HG02678 (cell line): ENCODE measurements at regions not wholly inside any gene's neighbourhood (a gene's known extent, or its start where the extent isn't known, plus 50 kb on each side); places are given as distances from the start of the nearest gene placed in this dataset.

ENCODE experiments used
- ATAC-seq: cut with Tn5 transposase; IDR thresholded peaks from one replicate; pipeline ENCODE4 v1.9.1; 2021; ENCODE audit warnings: mild to moderate bottlenecking, moderate library complexity; ENCODE audit not compliant: unreplicated experiment

DNA sequence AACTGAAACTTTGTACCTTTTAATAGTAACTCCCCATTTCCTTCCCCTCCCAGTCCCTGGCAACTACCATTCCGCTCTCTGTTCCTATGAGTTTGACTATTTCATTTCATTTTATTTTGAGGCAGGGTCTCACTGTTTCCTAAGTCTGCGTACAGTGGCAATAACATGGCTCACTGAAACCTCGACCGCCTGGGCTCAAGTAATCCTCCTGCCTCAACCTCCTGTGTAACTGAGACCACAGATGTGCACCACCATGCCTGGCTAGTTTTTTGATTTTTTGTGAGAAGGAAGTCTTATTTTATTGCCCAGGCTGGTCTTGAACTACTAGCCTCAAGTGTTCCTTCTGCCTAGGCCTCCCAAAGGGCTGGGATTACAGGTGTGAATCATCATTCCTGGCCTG is 808.1 kb downstream of the CDH11 start:
- no peak for ATAC-seq

DNA sequence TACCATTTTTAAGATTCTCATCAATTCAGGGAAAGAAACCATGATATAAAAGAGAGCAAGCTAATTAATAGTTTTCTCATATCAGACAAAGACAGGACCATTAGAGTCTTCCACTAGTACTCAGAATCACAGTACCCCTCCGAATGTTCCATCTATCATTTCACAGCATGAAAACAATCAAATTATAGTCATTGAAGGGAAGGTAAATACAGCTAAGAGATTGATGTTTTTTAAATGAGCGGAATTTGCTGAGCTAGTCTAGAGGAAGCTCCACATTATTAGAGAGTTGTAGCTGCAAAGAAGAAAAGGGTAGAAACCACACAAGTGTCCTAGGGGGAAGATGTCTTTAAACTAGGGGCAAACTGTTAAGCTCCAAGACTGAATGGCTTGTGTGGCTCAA is 808.9 kb downstream of the CDH11 start:
- no peak for ATAC-seq

DNA sequence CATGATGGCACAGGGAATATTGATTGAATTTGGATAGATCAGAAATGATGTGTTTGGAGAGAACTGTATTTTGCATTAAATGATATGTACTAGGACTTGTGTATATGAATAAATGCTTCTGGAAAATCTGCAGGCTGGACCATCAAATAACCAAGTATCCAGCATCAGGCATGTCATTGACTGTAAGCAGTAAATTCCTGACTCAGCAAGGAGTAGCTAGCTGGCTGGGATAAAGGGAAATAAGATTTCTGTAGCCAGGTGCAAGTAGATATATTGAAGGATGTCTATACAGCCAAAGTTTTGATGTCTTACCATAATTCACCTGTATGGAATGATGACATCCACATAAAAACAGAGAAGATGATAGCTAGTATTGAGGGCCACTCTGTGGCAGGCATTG is 809.6 kb downstream of the CDH11 start:
- ATAC-seq: no peak

DNA sequence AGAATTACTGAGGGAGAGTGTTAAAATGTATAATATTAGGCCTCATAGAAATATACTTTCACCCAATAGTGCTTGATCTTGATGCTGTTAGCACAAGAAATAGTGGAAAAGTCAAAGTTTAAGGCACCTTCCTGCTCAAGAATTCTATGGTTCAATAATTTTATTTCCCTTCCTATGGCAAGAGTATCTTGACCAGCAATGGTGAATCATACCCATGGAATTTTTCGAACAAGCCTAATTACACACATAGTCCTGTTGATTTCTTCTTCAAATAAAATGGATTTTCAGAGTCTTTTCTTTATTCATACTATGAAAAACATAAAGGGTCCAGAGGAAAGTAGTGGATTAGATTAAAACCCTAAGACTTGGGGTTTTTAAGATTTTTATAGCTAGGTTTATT is 810.6 kb downstream of the CDH11 start:
- no peak for ATAC-seq

DNA sequence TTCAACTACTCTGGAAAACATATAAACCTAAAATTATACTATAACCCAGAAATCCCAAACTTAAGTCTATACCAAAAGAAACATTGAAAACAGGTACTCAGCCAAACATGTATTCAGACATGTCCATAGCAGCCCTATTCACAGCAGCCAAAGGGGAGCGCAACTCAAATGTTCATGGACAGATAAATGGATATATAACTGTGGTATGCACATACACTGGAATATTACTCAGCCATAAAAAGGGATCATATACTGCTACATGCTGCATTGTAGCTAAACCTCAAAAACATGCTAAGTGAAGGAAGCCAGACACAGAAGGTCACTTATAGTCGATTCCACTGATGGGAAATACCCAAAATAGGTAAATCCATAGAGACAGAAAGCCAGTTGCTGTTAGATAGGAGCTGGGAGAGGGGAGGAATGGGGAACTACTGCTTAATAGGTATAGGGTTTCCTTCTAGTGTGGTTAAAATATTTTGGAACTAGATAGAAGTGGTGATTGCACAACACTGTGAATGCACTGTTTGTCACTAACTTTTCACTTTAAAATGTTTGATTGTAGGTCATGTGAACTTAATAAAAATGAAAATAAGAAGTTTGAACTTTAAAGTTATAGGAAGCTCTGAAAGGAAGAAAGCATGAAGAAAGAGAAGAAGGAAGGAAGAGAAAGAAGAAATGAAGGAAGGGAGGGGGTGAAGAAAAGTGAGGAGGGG is 812.3 kb downstream of the CDH11 start:
- ATAC-seq: no peak

DNA sequence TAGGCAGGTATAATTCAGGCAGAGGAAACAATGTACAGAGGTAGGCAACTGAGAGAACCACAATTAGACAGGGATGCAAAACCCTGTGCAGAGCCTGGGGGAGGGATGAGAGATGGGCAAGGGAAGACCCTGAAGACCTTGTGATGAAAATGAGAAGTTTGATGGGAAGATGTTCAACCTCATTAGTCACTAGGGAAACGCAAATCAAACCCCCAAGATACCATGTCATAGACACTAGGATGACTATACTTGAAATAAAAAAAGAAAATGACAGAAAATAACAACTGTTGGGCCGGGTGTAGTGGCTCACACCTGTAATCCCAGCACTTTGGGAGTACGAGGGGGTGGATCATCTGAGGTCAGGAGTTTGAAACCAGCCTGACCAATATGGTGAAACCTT is 813.1 kb downstream of the CDH11 start:
- no peak for ATAC-seq

DNA sequence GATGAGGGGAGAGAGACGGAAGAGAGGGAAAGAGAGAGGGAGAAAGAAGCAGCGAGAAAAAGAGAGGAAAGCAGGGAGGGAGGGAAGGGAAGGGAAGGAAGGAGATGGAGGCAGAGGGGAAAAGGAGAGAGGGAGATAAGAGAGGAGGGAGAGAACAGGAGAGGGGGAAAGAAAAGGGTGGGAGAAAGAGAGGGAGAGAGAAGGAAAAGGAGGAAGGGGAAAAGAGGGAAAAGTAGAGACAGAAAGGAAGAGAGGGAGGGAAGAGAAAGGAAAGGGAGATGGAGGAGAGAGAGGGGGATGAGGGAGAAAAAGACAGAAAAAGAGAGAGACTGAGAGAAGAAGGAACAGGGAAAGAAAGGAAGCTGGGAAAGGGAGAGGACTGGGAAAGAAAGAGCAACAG is 814.4 kb downstream of the CDH11 start:
- no peak for ATAC-seq

DNA sequence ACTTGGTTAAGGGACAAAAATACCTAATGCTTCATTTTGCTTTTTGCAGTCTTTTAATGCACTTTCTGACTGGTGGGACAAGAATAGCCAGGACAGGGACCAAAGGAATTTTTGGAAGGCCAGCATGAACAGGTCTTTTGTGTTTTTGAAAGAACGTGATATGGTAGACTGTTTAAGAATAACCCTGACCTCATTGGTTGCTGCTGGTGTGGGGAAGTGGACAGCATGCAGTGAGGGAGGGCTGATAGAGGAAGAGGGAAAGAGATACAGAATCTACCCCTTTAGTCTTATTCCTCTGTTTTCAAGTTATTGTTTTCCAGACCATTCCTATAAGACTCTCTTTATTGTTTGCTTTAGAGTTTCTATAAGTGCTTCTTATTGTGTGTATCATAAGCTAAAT is 816.2 kb downstream of the CDH11 start:
- ATAC-seq: no peak

DNA sequence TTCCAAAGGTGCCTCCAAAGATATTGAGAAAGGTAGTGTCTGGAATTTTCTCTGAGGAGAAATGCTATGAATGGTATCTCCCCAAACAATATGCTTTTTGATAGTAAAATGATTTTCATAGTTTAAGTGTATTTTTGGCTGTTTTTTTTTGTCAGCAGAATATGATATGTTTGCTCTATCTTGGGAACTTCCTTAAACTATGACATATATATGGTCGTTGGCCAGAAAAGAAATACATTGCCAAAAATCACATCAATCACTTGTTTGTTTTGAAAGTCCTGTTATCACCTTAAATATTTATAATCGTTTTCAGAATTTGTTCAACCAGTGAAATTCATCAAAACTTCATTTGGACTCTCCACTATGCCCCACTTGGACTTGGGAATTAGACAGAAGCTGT is 816.9 kb downstream of the CDH11 start:
- ATAC-seq: no peak

DNA sequence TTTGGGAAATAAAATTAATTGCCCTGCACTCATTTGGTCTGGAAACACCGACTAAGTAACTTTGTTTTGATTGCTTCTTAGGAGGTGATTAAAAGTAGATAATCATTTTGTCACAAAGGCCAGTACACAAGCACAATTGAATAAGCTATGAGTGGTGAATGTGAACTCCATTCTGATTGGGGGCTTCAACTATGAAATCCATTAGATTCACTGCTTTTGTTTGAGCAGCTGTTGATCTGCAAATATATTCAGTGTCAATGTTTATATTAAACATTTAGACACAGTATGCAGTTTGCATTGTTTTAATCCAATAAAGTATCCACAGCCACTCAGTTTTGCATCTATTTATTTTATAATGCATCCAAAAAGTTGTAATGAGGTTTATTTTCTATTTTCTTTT is 817.5 kb downstream of the CDH11 start:
- ATAC-seq: no peak

DNA sequence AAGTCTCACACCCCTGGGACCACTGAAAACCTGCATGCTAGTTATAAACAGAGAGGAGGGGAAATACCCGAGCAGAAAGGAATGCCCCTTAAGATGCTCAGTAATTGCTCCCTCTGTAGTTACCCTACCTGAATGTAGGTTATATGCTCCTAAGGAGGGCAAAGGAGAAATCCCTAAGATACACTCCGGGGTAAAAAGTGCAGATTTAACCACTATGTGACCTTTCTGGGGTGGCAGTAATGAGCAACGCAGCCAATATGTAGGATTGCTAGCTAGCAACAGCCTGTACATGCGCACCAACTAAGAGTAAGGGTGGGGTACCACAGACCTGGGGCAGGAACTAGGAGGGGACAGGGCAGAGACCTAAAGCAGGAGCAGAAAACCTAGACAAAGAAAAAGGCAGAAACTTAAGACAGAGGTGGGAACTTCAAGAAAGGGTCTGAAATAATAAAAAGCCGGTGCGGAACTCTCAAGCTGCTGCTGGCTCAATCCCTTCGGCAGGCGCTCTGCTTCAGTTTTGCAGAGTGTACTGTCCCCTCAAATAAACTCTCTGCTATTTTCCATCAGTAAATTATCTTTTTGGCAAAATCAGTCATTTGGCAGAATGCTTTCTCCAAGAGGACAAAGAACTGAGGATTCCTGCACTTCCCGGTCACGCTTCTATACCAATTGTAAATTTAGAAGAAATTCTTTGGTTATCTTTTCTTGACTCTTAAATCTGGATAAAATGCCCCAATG is 823.8 kb downstream of the CDH11 start:
- ATAC-seq: no peak

DNA sequence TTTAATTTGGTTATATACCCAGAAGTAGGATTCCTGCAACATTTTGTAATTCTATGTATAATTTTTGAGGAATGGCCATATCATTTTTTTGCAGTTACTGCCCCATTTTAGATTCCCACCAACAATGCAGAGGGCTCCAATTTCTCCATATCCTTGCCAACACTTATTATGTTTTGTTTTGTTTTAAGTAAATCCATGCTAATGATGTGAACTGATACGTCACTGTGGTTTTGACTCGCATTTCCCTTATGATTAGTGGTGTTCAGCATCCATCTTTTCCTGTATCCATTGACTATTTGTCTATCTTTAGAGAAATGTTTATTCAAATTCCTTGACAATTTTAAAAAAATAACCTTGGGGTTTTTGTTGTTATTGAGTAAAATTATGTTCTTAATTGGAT is 826.4 kb downstream of the CDH11 start:
- no peak for ATAC-seq

DNA sequence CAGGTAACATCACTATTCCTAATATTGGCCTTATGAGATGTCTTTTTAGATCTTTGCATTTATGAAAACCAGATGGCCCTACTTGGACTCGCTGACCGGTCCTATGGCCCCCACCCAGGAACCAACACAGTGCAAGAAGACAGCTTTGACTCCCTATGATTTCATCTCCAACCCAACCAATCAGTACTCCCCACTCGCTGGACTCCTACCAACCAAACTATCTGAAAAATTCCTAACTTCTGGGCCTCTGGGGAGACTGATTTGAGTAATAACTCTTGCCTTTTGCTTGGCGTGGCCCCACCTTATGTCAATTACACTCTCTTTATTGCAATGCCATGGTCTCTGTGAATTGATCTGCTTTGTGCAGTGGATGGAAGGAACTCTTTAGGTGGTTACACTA is 828.9 kb downstream of the CDH11 start:
- no peak for ATAC-seq

DNA sequence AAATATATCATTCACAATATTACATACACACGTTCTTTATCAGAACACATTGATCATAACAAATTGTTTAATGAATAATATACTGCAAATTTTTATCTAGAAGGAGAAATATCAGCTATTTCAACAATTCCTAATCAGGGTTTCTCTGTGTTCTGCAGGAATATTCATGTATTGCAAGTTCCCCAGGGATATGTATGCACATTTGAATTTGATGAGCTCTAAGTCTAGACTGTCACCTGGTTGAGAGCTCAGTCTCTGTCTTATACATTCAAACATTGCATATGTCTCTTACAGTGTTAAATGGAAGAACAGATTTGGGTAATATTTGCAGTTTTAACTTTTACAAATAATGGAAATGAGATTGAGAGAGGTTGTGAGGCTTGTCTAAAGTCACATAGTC is 829.7 kb downstream of the CDH11 start:
- no peak for ATAC-seq

DNA sequence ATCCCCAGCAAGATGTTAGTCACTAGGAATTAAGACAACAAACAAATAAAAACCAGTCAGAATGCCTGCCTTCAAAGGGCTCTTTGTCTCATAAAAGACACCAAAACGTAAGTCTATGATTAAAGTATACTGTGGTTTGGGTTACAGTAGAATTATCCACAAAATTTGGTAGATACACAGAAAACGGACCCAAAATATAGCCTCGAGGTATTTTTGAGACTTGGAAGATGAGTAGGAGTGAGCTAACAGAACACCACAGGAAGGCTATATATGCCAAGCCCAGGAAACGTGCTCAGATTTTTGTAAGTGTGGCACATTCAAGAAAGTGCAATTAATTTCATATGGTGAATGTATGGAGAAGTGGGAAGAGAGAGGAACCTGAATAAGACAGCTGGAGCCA is 831.4 kb downstream of the CDH11 start:
- ATAC-seq: no peak

DNA sequence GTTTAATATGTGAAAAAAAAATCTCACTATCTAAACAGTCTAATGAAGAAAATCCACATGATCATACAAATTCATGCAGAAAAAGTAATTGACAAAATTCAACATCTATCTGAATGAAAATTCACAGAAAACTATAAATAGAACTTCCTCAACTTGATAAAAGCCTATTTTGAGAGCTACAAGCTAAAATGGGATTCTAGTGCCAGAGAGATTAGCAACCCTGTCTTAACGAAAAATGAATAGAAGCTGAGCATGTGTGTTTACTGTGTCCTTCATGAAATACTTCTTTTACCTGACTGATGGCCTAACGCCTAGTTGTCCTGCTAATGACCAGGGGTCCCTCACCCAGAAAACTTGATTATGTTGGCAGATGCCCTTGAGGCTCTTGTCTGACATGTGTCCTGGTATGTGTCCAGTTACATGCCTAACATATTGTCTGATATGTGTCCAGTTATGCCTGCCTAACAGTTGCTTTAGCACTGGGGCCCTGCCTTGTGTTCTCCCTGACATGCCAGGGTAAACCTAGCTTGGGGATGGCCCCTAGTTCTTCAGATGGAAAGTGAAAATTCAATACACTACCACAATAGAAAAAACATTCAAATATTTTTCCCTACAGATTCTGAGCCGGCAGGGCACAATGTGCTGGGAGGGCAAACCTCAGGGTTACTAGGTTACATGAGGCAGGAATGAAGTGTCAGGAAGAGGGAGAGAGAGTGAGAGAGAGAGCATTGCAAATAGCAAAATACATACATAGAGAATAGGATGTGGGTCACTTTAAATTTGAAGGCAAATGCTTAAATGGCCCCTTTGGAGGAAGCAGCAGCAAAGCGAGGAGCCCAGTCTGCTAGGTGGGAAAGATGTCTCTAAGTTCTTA is 834.0 kb downstream of the CDH11 start:
- no peak for ATAC-seq

DNA sequence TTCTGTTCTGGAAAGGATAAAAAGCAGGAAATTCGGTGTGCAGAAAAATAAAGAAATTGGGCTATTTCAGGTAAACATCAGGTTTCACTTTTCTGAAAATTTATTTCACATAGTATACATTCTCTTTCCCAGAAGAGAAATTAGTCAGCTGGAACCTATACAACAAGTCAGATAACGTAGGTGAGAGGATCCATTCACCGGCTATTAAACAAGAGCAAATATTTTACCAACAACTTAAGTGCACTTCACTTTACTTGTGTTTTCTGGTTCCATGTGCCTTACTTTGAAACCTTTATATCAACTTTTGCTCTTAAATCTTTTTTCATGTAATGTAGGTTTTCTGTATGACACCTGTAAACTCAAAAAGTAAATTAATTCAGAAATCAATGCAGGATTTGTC is 839.7 kb downstream of the CDH11 start:
- ATAC-seq: no peak

DNA sequence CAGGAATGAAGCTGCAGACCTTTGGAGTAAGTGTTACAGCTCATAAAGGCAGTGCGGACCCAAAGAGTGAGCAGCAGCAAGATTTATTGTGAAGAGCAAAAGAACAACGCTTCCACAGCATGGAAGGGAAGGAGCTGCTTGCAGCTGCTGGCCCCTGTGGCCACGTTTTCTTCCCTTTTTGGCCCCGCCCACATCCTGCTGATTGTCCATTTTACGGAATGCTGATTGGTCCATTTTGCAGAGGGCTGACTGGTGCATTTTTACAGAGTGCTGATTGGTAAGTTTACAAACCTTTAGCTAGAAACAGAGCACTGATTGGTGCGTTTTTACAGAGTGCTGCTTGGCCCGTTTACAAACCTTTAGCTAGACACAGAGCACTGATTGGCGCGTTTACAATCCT is 841.5 kb downstream of the CDH11 start:
- ATAC-seq: no peak

DNA sequence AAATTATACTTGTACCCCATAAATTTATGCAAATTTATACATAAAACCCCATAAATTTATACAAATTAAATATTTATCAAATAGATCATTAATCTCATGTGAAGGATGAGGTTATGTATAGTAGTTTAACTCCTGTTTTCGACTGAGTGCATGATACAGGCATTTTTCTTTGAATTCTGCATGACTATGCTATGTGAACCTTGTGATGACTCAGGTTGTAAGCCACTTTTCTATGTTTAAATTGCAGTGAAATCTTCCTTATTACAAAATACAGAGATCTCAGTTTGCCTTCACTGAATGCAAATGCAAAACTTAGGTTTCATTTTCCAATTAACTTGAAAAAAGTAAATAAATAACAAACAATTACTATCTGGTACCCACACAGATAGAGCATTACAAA is 843.7 kb downstream of the CDH11 start:
- ATAC-seq: no peak

DNA sequence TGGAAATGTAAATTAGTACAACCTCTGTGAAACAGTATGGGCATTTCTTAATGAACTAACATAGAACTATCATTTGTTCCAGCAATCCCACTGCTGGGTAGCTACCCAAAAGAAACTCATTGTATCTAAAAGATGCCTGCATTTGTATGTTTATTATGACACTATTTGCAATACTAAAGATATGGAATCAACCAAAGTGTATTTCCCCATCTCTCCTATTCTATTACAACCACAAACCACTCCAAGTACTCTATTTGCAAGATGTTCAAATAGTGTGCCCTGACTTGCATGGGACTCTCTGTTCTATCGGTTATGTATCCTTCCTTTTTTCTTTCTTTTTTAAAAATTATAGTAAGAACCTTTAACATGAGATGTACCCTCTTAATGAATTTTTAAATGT is 845.2 kb downstream of the CDH11 start:
- no peak for ATAC-seq

DNA sequence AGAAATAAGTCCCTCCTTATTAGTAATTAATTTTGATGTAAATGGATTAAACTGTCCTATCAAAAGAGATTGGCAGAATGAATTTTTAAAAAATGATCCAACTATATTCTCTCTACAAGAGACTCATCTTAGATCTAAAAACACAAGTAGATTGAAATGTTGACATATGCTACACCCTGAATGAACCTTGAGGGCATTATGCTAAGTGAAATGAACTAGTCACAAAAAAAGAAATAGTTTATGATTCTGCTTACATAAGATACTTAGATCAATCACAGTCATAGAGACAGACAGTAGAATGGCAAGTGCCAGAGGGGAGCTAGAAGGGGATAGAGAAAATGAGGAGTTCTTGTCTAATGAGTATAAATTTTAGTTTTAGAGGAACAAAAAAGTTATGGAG is 849.8 kb downstream of the CDH11 start:
- ATAC-seq: no peak

DNA sequence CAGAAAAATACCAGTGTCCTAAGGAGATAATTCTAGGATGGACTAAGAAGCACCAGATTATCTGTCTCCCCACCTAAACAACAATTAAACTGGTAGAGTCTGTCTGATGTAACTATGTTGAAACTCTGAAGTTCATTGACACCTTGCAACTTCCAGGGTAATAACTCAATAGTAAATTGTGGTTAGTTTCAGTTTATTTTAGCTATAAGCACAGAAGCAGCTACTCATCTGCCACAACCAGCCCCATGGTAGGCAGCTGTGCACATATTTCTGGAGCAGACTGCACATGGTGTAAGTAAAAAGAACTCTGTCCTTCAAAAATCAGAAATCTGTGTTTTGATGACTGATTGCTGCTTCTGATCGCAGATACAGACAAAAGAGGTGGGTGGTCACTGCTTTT is 852.1 kb downstream of the CDH11 start:
- no peak for ATAC-seq
